Right atrium auricular region (tissue), 2 donors: ENCODE measurements at regions not wholly inside any gene's neighbourhood (a gene's known extent, or its start where the extent isn't known, plus 50 kb on each side); places are given as distances from the start of the nearest gene placed in this dataset.

Experiments
- DNase-seq: peaks from one replicate; pipeline ENCODE4 v3.0.0-alpha.2; 2019; ENCODE audit warnings: low spot score
- H3K27ac ChIP-seq, 2 donors: fragments of 200-600 bp; sonication (generic); 1 replicate in 1 of 2; 2 replicates in 1 of 2; pipeline ENCODE4 v1.5.1; 2016 to 2019
- H3K27me3 ChIP-seq, 2 donors: fragments of 200-600 bp; sonication (generic); one replicate each; pipeline versions ENCODE4 v1.5.1 to v1.6.0; 2017 to 2019
- H3K36me3 ChIP-seq: fragments of 200-600 bp; sonication (generic); one replicate; pipeline ENCODE4 v1.5.1; 2016
- H3K4me1 ChIP-seq, 2 donors: fragments of 200-600 bp; sonication (generic); one replicate each; pipeline versions ENCODE4 v1.5.1 to v1.6.0; 2017 to 2019
- H3K4me3 ChIP-seq, 2 donors: fragments of 200-600 bp; sonication (generic); 1 replicate in 1 of 2; 2 replicates in 1 of 2; pipeline ENCODE4 v1.5.1; 2017 to 2019; ENCODE audit warnings: mild to moderate bottlenecking in 1 of 2, moderate library complexity in 1 of 2
- H3K9me3 ChIP-seq, 2 donors: fragments of 200-600 bp; sonication (generic); one replicate each; pipeline ENCODE4 v1.5.1; 2019
- TF ChIP-seq, protein P1 (sequence below), 2 donors: fragments of 200-600 bp; sonication (generic); IDR thresholded peaks; one replicate each; pipeline ENCODE4 v1.5.1; 2019; ENCODE audit warnings: antibody characterized with exemption in 2 of 2

DNA sequence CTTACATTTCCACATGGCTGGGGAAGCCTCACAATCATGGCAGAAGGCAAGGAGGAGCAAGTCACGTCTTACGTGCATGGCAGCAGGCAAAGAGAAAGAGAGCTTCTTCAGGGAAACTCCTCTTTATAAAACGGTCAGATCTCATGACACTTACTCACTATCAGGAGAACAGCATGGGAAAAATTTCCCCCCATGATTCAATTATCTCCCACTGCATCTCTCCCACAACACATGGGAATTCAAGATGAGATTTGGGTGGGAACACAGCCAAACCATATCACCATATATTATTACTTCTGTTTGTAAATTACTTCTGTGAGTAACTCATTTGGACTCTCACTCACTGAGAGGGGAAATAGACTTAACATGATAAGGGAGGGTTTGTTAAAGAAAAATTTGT is 1496.8 kb upstream of the TMEM132C start:
- no peaks in the 10 kb centered on the region for H3K27me3 ChIP-seq
- TF ChIP-seq, protein P1, sequence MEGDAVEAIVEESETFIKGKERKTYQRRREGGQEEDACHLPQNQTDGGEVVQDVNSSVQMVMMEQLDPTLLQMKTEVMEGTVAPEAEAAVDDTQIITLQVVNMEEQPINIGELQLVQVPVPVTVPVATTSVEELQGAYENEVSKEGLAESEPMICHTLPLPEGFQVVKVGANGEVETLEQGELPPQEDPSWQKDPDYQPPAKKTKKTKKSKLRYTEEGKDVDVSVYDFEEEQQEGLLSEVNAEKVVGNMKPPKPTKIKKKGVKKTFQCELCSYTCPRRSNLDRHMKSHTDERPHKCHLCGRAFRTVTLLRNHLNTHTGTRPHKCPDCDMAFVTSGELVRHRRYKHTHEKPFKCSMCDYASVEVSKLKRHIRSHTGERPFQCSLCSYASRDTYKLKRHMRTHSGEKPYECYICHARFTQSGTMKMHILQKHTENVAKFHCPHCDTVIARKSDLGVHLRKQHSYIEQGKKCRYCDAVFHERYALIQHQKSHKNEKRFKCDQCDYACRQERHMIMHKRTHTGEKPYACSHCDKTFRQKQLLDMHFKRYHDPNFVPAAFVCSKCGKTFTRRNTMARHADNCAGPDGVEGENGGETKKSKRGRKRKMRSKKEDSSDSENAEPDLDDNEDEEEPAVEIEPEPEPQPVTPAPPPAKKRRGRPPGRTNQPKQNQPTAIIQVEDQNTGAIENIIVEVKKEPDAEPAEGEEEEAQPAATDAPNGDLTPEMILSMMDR (IDR thresholded peaks at IDR 0.05) = no peak
- no peak for DNase-seq
- H3K9me3 ChIP-seq = peaks cover 0 to 20% of the 10 kb centered on the region in 2 donors
- no peak overlapping the region for H3K4me3 ChIP-seq
- H3K4me1 ChIP-seq = no peaks in the 10 kb centered on the region
- H3K36me3 ChIP-seq = no peaks in the 10 kb centered on the region
- H3K27ac ChIP-seq = no peak overlapping the region

- no peak for DNase-seq
- Histone ChIP-seq H3K4me1 (no peaks in the 10 kb centered on the region), H3K9me3 (peaks cover 0 to under 1% of the 10 kb centered on the region in 2 donors), H3K27ac (no peak overlapping the region), H3K36me3 (no peaks in the 10 kb centered on the region), H3K4me3 (no peak overlapping the region), H3K27me3 (no peaks in the 10 kb centered on the region)
- TF ChIP-seq, protein P1 (IDR thresholded peaks at IDR 0.05) = no peak
Measured at GRCh38 chr12:126772171-126772864, 1494.7 kb upstream of the TMEM132C start.

GRCh38 chr12:126773012-126773411 is 1494.0 kb upstream of the TMEM132C start:
- Histone ChIP-seq H3K4me1 (no peaks in the 10 kb centered on the region), H3K4me3 (no peak overlapping the region), H3K36me3 (no peaks in the 10 kb centered on the region), H3K27ac (no peak overlapping the region), H3K9me3 (no peaks in the 10 kb centered on the region), H3K27me3 (no peaks in the 10 kb centered on the region)
- DNase-seq = no peak
- TF ChIP-seq, protein P1 (IDR thresholded peaks at IDR 0.05) = no peak

DNA sequence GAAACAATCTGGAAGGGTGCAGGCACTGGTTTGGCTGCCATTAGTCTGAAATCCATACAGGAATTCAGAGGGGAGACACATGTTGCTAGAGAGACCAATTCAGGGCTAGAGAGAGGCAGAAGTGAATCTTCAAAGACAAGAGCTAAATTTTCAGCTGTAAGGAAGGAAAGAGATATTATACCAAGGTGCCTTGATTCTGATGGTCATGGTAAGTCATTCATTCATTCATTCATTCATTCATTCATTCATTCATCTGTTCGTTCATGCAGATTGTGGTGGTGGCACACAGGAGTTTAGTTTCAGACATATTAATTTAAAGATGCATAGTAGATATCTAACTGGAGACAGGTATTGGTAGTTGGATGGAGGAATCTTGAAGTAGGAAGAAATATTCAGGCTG is 1493.5 kb upstream of the TMEM132C start:
- H3K4me1 ChIP-seq = no peaks in the 10 kb centered on the region
- no peak overlapping the region for H3K27ac ChIP-seq
- no peak for DNase-seq
- no peaks in the 10 kb centered on the region for H3K36me3 ChIP-seq
- no peak overlapping the region for H3K4me3 ChIP-seq
- TF ChIP-seq, protein P1 (IDR thresholded peaks at IDR 0.05) = no peak
- no peaks in the 10 kb centered on the region for H3K27me3 ChIP-seq
- H3K9me3 ChIP-seq = no peaks in the 10 kb centered on the region

DNA sequence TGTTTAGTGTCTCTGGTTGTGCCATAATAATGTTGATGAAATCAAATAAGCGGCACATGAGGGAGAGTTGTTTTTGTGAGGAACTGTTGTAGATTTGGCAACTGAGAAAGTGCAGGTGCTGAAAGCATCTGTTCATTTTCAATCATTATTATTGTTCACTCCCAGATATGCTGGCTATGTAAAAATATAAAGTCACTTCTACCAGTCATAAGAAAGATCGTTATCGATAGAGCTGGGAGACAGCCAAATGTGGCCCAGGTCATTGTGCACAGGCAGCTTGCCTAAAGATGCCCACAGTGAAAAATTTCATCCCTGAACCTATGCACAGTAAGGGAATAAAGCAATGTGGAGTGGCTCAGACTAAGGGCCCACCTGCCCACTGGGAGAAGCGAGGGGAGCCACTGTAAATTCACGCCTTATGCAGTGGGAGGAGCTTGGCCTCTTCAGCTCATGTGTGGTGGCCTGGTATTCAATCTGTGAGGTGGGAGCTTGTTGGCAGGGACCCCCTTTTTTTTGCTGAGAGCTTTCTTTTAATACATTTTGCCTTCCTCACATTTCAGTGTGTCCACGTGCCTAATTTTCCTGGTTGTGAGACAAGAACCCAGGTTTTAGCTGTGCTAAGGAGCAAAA is 1490.8 kb upstream of the TMEM132C start:
- no peak for DNase-seq
- Histone ChIP-seq H3K9me3 (no peaks in the 10 kb centered on the region), H3K27me3 (no peaks in the 10 kb centered on the region), H3K4me3 (no peak overlapping the region), H3K27ac (no peak overlapping the region), H3K36me3 (no peaks in the 10 kb centered on the region), H3K4me1 (no peaks in the 10 kb centered on the region)
- TF ChIP-seq, protein P1 (IDR thresholded peaks at IDR 0.05) = no peak
